Ovary (tissue), 7 donors: ENCODE measurements at regions not wholly inside any gene's neighbourhood (a gene's known extent, or its start where the extent isn't known, plus 50 kb on each side); places are given as distances from the start of the nearest gene placed in this dataset.

Source experiments
- DNase-seq, 5 donors: peaks; one replicate each; pipeline ENCODE4 v3.0.0-alpha.2; 2019 to 2020
- H3K27ac ChIP-seq, 2 donors: fragments of 200-600 bp; one replicate each; pipeline versions ENCODE4 v1.5.1 to v1.8.0; 2019 to 2022
- H3K27me3 ChIP-seq: fragments of 200-600 bp; one replicate; pipeline ENCODE4 v1.8.0; 2022
- H3K36me3 ChIP-seq: fragments of 200-600 bp; sonication (generic); one replicate; pipeline ENCODE4 v1.5.1; 2019
- H3K4me1 ChIP-seq: one replicate; pipeline ENCODE4 v1.8.1; 2013; ENCODE audit warnings: mild to moderate bottlenecking, moderate library complexity; ENCODE audit not compliant: insufficient read depth
- H3K4me3 ChIP-seq: fragments of 200-600 bp; sonication (generic); one replicate; pipeline ENCODE4 v1.5.1; 2017
- H3K9me3 ChIP-seq, 2 donors: fragments of 200-600 bp in 1 of 2; sonication (generic) in 1 of 2; one replicate each; pipeline versions ENCODE4 v1.5.1 to v1.8.1; 2013 to 2019; ENCODE audit warnings: mild to moderate bottlenecking in 1 of 2, moderate library complexity in 1 of 2
- CTCF ChIP-seq, 3 donors: fragments of 450-650 bp in 2 of 3; fragments of 200-600 bp in 1 of 3; IDR thresholded peaks; one replicate each; pipeline versions ENCODE4 v1.5.1 to v1.8.0; 2016 to 2022; ENCODE audit warnings: antibody characterized with exemption in 3 of 3, mild to moderate bottlenecking in 1 of 3
- EP300 ChIP-seq: sonication (generic); formaldehyde crosslinking; IDR thresholded peaks from one replicate; pipeline ENCODE4 v1.6.1; 2017; ENCODE audit warnings: antibody characterized with exemption
- POLR2A ChIP-seq: fragments of 450-650 bp; IDR thresholded peaks from one replicate; pipeline ENCODE4 v1.6.1; 2017; ENCODE audit warnings: antibody characterized with exemption, mild to moderate bottlenecking, moderate library complexity
- WGBS, 3 donors: extraction: QIAGEN DNeasy Blood & Tissue Kit in 1 of 3; methylation state at CpG; one replicate each; pipeline versions ENCODE4 v1.1.5 to v1.1.7; 2013 to 2017; 5-methylcytosine and 5-hydroxymethylcytosine counted together
- intact Hi-C, 4 donors: fragments of 100-400 bp; cut with DNase I; formaldehyde crosslinking; loops; one replicate each; pipeline versions ENCODE4 v1.11.0 to v1.15.1; 2022 to 2023
- donor health status: DM: no; HTN: no; CAD: no; lungs with moderate emphysema.
- donor health status: DM: no; HTN: no; CAD: no.
- donor health status: Bipolar disorder and iron deficiency.
- donor health status: DM: no; HTN: no; CAD: no.
- donor health status: DM: yes; HTN: yes; CAD: no.

GRCh38 chr5:167592114-167592513 lies 699.3 kb upstream of the WWC1 start:
- 93 to 95% (median 93%) methylated on average over 4 of the region's 4 CpGs for WGBS, 3 donors

GRCh38 chr5:167593329-167594060 lies 698.0 kb upstream of the WWC1 start:
- intact Hi-C loops, result no loop called here
- Histone ChIP-seq H3K36me3 (no peaks in the 10 kb centered on the region), H3K4me3 (no peak overlapping the region), H3K4me1 (no peaks in the 10 kb centered on the region), H3K27me3 (no peaks in the 10 kb centered on the region), H3K27ac (no peak overlapping the region), H3K9me3 (no peaks in the 10 kb centered on the region)
- 90 to 96% (median 92%) methylated on average over 5 of the region's 5 CpGs for WGBS, 3 donors
- no peak for DNase-seq
- TF ChIP-seq POLR2A, result no peak
- no peak for TF ChIP-seq CTCF (IDR thresholded peaks at IDR 0.05)
- TF ChIP-seq EP300, result no peak

More at GRCh38 chr5:167592114-167592513, 699.3 kb upstream of the WWC1 start:
- Histone ChIP-seq H3K27ac (no peak overlapping the region), H3K4me3 (no peak overlapping the region), H3K36me3 (no peaks in the 10 kb centered on the region), H3K27me3 (no peaks in the 10 kb centered on the region), H3K4me1 (no peaks in the 10 kb centered on the region), H3K9me3 (no peaks in the 10 kb centered on the region)
- intact Hi-C loops, result no loop called here
- no peak for TF ChIP-seq POLR2A
- TF ChIP-seq CTCF (IDR thresholded peaks at IDR 0.05), result no peak
- TF ChIP-seq EP300, result no peak
- no peak for DNase-seq

GRCh38 chr5:167594061-167594435 lies 697.4 kb upstream of the WWC1 start:
- H3K4me1 ChIP-seq, result no peaks in the 10 kb centered on the region
- no peaks in the 10 kb centered on the region for H3K27me3 ChIP-seq
- H3K9me3 ChIP-seq, result no peaks in the 10 kb centered on the region
- H3K36me3 ChIP-seq, result no peaks in the 10 kb centered on the region
- no peak overlapping the region for H3K4me3 ChIP-seq
- no peak overlapping the region for H3K27ac ChIP-seq
- intact Hi-C loops, result no loop called here
- no peak for TF ChIP-seq EP300
- no peak for DNase-seq

- H3K27me3 ChIP-seq, result no peaks in the 10 kb centered on the region
- H3K4me1 ChIP-seq, result no peaks in the 10 kb centered on the region
- TF ChIP-seq EP300 (no peak), POLR2A (no peak), CTCF (IDR thresholded peaks at IDR 0.05) (no peak)
- H3K27ac ChIP-seq, result no peak overlapping the region
- 84 to 89% (median 86%) methylated on average over 3 of the region's 3 CpGs for WGBS, 3 donors
- H3K36me3 ChIP-seq, result no peaks in the 10 kb centered on the region
- intact Hi-C loops, result no loop called here
- no peak for DNase-seq
- H3K9me3 ChIP-seq, result no peaks in the 10 kb centered on the region
- no peak overlapping the region for H3K4me3 ChIP-seq
These were observed 696.7 kb upstream of the WWC1 start for GRCh38 chr5:167594750-167595149.

GRCh38 chr5:167595196-167595595 lies 696.2 kb upstream of the WWC1 start:
- intact Hi-C loops, result no loop called here
- H3K4me1 ChIP-seq, result no peaks in the 10 kb centered on the region
- DNase-seq, result no peak
- TF ChIP-seq CTCF (IDR thresholded peaks at IDR 0.05), result no peak
- no peak for TF ChIP-seq POLR2A
- TF ChIP-seq EP300, result no peak
- no peaks in the 10 kb centered on the region for H3K36me3 ChIP-seq
- no peaks in the 10 kb centered on the region for H3K9me3 ChIP-seq
- H3K4me3 ChIP-seq, result no peak overlapping the region
- no peak overlapping the region for H3K27ac ChIP-seq
- no peaks in the 10 kb centered on the region for H3K27me3 ChIP-seq
- 73 to 86% (median 73%) methylated on average over 3 of the region's 3 CpGs for WGBS, 3 donors
